HG03045 (cell line): ENCODE measurements at regions not wholly inside any gene's neighbourhood (a gene's known extent, or its start where the extent isn't known, plus 50 kb on each side); places are given as distances from the start of the nearest gene placed in this dataset.
A peak's percentile ranks its signal among the peaks of the same experiment; 100 is the strongest.

ENCODE experiments used
- ATAC-seq: cut with Tn5 transposase; IDR thresholded peaks from one replicate; pipeline ENCODE4 v1.9.1; 2021; ENCODE audit warnings: mild to moderate bottlenecking, moderate library complexity; ENCODE audit not compliant: unreplicated experiment

GRCh38 chr3:115448851-115449250, 174.5 kb upstream of the GAP43 start:
- no peak for ATAC-seq

DNA sequence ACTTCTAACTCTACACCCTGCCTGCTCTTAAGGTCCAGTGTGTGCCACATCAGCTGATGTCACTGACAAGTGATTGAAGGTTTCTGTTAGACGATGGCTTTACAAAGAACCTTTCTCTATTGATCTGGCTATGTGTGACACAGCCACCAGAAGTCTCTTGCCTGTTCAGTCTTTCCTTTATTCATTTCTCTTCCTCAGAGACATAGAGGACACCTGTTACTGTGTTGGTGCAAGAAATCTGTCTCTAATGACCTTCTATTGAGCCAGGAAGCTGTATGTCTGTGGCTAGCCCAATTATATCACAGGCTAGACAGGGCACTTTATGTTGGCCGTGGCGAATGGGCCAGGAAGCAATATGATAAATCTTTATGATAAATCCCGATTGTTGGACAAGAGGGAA, 173.3 kb upstream of the GAP43 start:
- no peak for ATAC-seq

GRCh38 chr3:115464036-115464435, 159.3 kb upstream of the GAP43 start:
- ATAC-seq, result no peak

GRCh38 chr3:115469649-115470048, 153.7 kb upstream of the GAP43 start:
- ATAC-seq, result no peak

DNA sequence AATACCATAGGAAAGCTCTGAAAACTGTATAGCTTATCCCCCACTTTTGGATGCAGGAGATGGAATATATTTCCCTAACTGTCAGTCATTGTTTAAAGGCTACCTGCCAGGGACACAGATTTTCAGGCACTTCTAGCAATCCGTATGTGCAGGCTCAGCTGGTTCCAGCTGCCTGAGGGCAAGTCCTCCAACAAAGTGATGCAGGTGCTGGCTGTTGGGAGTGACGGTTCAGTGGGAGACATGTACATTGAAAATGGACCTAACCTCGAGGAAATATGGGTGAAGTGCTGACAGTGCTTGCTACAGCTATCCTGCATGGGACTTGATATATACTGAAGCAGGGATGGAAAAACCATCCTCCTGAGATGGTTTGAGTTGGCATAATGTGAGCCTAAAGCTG, 153.1 kb upstream of the GAP43 start:
- ATAC-seq, result no peak

DNA sequence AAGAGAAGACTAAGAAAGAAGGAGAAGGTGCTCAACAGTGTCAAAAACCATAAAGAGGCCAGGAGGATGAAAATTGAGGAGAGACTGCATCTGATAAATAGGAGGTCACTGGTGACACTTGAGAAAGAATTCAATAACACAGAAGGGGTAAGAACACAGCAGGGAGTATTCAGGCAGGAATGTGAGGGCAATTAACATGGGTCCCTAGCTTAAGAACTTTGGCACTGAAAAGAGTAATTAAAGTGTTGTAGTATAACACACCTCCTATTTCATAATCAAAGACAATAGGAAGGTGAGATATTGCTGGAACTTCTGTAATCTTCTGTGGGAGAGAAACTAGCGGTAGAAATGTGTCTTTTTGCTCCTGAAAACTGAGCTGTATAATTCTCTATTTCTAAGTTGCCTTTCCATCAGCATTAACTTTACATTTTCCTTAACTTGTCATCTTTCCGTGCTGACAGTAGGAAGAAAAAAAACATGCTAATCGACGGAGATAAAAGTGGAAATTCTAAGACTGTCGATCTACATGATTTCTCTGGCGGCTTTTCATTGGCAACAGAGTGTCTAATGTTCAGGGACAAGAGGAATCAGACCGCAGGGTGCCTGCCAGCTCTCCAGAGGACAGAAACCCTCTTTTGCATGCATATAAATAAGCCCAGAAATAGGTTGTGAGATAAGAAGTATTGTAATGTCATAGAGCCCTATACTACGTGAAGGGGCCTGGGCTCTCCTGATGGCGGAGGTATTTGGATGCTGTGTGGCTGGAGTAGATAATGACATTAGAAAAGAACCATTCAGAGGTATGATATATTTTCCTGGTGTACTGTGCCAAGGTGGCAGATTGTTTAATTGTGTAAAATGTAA, 147.9 kb upstream of the GAP43 start:
- ATAC-seq, result no peak

DNA sequence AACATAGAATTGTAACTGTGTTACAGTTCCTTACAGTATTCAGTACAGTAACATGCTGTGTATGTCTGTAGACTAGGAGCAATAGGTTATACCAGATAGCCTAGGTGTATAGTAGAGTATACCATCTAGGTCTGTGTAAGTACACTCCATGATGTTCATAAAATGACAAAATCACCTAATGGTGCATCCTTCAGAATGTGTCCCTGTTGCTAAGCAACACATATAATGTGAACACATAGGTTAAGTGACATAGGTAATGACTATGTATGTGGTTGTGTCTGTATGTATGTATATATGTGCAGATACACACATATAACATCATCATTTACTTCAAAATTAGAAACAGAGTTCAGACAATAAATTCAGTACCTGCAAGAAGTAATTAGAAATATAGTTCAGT, 146.8 kb upstream of the GAP43 start:
- no peak for ATAC-seq

DNA sequence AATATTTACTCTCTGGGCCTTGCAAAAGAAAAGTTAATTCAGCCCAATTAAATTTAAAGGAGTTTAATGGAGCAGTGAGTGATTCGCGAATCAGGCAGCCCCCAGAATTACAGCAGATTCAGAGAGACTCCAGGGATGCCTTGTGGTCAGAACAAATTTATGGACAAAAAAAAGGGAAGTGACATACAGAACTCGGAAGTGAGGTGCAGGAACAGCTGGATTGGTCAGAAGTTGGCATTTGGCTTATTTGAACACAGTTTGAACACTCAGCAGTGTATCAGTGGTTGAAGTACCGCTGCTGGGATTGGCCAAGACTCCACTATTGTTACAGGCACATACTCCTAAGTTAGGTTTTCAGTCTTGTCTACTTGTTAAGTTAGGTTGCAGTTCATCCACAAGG, 145.0 kb upstream of the GAP43 start:
- no peak for ATAC-seq

- no peak for ATAC-seq
These were observed 136.4 kb upstream of the GAP43 start for GRCh38 chr3:115486880-115487279.

- no peak for ATAC-seq
These were observed 135.3 kb upstream of the GAP43 start for GRCh38 chr3:115487968-115488367.

GRCh38 chr3:115488409-115488808, 134.9 kb upstream of the GAP43 start:
- ATAC-seq, result no peak

GRCh38 chr3:115494826-115495225, 128.5 kb upstream of the GAP43 start:
- ATAC-seq, result no peak

GRCh38 chr3:115498421-115498820, 124.9 kb upstream of the GAP43 start:
- no peak for ATAC-seq

GRCh38 chr3:115498898-115499297, 124.4 kb upstream of the GAP43 start:
- no peak for ATAC-seq

DNA sequence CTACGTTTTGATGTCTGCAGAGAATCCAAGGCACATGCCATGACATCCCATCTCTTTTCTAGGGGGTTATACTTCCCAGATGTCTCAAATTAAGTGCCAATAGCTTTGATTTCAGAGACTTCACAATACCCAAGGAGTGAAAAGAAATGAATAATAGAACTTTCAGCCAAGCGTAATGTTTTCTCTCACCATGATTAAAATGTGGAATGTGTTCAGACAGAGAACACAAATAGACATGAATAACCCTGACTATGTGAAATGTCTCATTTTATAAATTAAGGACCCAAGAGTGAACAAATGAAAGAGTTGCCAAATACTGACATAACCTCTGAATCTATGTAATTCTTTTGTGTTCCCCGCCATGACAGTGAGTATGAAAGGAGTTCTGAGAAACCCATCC, 123.6 kb upstream of the GAP43 start:
- no peak for ATAC-seq

GRCh38 chr3:115500795-115501194, 122.5 kb upstream of the GAP43 start:
- ATAC-seq, result no peak

GRCh38 chr3:115502128-115502527, 121.2 kb upstream of the GAP43 start:
- ATAC-seq, result no peak

GRCh38 chr3:115503394-115503793, 119.9 kb upstream of the GAP43 start:
- no peak for ATAC-seq

- ATAC-seq, result no peak
These were observed 114.7 kb upstream of the GAP43 start for GRCh38 chr3:115508562-115508961.

- ATAC-seq, result peak; percentile 44
These were observed 110.5 kb upstream of the GAP43 start for GRCh38 chr3:115512565-115513415.

- ATAC-seq, result no peak
These were observed 109.9 kb upstream of the GAP43 start for GRCh38 chr3:115513416-115513800.

GRCh38 chr3:115517457-115518050, 105.8 kb upstream of the GAP43 start:
- peak; percentile 48 for ATAC-seq
